ENCODE measurements at regions not wholly inside any gene's neighbourhood (a gene's known extent, or its start where the extent isn't known, plus 50 kb on each side); places are given as distances from the start of the nearest gene placed in this dataset.

GRCh38 chr2:20935168-20935775 is 108.6 kb downstream of the APOB start:
- TF ChIP-seq CTCF (IDR thresholded peaks at IDR 0.05) (no peak), POLR2A (IDR thresholded peaks at IDR 0.05) (no peak)
